Loucy (cell line): ENCODE measurements at regions not wholly inside any gene's neighbourhood (a gene's known extent, or its start where the extent isn't known, plus 50 kb on each side); places are given as distances from the start of the nearest gene placed in this dataset.

ENCODE experiments used
- H2AFZ ChIP-seq: fragments of 200-600 bp; sonication (generic); 2 replicates; pipeline ENCODE4 v1.6.0; 2016; ENCODE audit warnings: antibody characterized with exemption, mild to moderate bottlenecking, low read length, moderate library complexity
- H3F3A ChIP-seq: fragments of 200-600 bp; 2 replicates; pipeline ENCODE4 v1.6.0; 2016; ENCODE audit warnings: antibody characterized with exemption, low read depth, mild to moderate bottlenecking
- H3K27me3 ChIP-seq: fragments of 200-600 bp; sonication (generic); 2 replicates; pipeline ENCODE4 v1.6.1; 2014; ENCODE audit warnings: low read length, mild to moderate bottlenecking; ENCODE audit not compliant: insufficient read depth, poor library complexity, severe bottlenecking
- H3K36me3 ChIP-seq: fragments of 200-600 bp; sonication (generic); 2 replicates; pipeline ENCODE4 v1.6.1; 2016; ENCODE audit warnings: low read length; ENCODE audit not compliant: insufficient read depth
- H3K4me1 ChIP-seq: fragments of 200-600 bp; sonication (generic); 2 replicates; pipeline ENCODE4 v1.5.1; 2014; ENCODE audit warnings: low read length, mild to moderate bottlenecking; ENCODE audit not compliant: insufficient read depth, poor library complexity, severe bottlenecking
- H3K4me2 ChIP-seq: fragments of 200-600 bp; sonication (generic); 2 replicates; pipeline ENCODE4 v1.6.0; 2014; ENCODE audit warnings: antibody characterized with exemption, low read length, low read depth, mild to moderate bottlenecking; ENCODE audit not compliant: poor library complexity, severe bottlenecking
- H3K4me3 ChIP-seq: fragments of 200-600 bp; sonication (generic); 2 replicates; pipeline ENCODE4 v1.5.1; 2014; ENCODE audit warnings: low read length, mild to moderate bottlenecking, mixed read lengths; ENCODE audit not compliant: poor library complexity, severe bottlenecking
- H3K79me2 ChIP-seq: fragments of 200-600 bp; sonication (generic); 2 replicates; pipeline ENCODE4 v1.6.1; 2014; ENCODE audit warnings: low read length; ENCODE audit not compliant: insufficient read depth
- H3K9ac ChIP-seq: fragments of 200-600 bp; sonication (generic); 2 replicates; pipeline ENCODE4 v1.6.0; 2014; ENCODE audit warnings: mild to moderate bottlenecking, low read depth, low read length, moderate library complexity; ENCODE audit not compliant: poor library complexity, severe bottlenecking
- H3K9me2 ChIP-seq: fragments of 200-600 bp; sonication (generic); replicated peaks from 2 replicates; pipeline ENCODE4 v1.6.1; 2016; ENCODE audit warnings: low read depth, low read length, mixed read lengths
- H3K9me3 ChIP-seq: fragments of 200-600 bp; sonication (generic); 2 replicates; pipeline ENCODE4 v1.6.1; 2014; ENCODE audit warnings: mild to moderate bottlenecking, antibody characterized with exemption, low read length, low read depth; ENCODE audit not compliant: insufficient read depth
- H4K20me1 ChIP-seq: fragments of 200-600 bp; sonication (generic); 2 replicates; pipeline ENCODE4 v1.6.0; 2014; ENCODE audit warnings: antibody characterized with exemption, low read length, mild to moderate bottlenecking; ENCODE audit not compliant: insufficient read depth, poor library complexity, severe bottlenecking
- EZH2phosphoT487 ChIP-seq: fragments of 200-600 bp; IDR thresholded peaks from 2 replicates; pipeline ENCODE4 v1.6.1; 2018; ENCODE audit warnings: antibody characterized with exemption, mild to moderate bottlenecking, moderate library complexity, borderline replicate concordance
- TF ChIP-seq, protein P1 (sequence below): fragments of 200-600 bp; sonication (generic); conservative IDR thresholded peaks from 2 replicates; pipeline ENCODE4 v1.5.1; 2014; ENCODE audit warnings: mild to moderate bottlenecking, antibody characterized with exemption, low read length

DNA sequence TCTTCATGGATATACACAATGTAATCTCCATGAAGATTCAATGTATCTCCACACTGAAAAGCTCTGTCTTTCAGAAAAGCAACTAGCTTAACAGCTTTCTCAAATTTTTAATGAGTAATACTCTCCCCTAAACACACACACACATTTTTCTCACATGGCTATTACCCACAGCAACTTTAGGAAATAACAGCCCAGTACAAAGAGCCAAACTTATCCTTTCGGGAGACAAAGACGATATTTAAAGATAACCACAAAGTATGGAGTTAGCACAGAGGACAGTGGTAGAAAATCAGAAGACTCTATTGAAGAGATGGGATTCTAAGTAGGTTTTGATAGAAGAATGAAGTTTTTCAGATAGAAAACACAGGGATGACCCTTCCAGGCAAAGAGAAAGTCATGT is 394.9 kb upstream of the TRIB2 start:
- H3F3A ChIP-seq, result no peaks in the 10 kb centered on the region
- H3K79me2 ChIP-seq, result no peaks in the 10 kb centered on the region
- no peaks in the 10 kb centered on the region for H3K27me3 ChIP-seq
- H3K9me2 ChIP-seq, result no peaks in the 10 kb centered on the region
- no peaks in the 10 kb centered on the region for H3K36me3 ChIP-seq
- no peaks in the 10 kb centered on the region for H3K9me3 ChIP-seq
- no peak overlapping the region for H3K4me3 ChIP-seq
- no peaks in the 10 kb centered on the region for H4K20me1 ChIP-seq
- H2AFZ ChIP-seq, result no peak overlapping the region
- no peak overlapping the region for H3K4me2 ChIP-seq
- H3K9ac ChIP-seq, result no peak overlapping the region
- peaks cover 15% of the 10 kb centered on the region for H3K4me1 ChIP-seq
- TF ChIP-seq, protein P1, sequence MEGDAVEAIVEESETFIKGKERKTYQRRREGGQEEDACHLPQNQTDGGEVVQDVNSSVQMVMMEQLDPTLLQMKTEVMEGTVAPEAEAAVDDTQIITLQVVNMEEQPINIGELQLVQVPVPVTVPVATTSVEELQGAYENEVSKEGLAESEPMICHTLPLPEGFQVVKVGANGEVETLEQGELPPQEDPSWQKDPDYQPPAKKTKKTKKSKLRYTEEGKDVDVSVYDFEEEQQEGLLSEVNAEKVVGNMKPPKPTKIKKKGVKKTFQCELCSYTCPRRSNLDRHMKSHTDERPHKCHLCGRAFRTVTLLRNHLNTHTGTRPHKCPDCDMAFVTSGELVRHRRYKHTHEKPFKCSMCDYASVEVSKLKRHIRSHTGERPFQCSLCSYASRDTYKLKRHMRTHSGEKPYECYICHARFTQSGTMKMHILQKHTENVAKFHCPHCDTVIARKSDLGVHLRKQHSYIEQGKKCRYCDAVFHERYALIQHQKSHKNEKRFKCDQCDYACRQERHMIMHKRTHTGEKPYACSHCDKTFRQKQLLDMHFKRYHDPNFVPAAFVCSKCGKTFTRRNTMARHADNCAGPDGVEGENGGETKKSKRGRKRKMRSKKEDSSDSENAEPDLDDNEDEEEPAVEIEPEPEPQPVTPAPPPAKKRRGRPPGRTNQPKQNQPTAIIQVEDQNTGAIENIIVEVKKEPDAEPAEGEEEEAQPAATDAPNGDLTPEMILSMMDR, result no peak
- TF ChIP-seq EZH2phosphoT487, result no peak

DNA sequence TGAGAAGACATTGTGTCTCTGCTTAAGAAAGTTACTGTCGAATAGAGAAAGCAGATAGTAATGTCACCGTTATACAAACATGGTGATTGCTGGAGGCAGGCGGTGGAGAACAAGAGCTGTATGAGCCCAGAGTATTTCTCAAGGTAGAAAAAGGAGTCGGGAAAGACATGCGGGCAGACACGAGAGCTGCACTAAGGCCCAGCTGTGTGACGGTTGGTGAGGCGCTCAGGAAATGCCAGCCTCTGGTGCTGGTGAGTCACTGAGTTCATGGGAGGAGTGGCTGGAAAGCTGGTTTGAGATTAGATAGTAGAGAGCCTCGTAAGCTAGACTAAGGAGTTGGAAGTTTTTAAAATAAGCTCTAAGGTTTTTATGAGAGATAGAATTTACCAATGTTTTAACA is 390.9 kb upstream of the TRIB2 start:
- 0 out of 2 replicates have a peak overlapping the region, but pooled peaks have one; percentile 2 for H2AFZ ChIP-seq
- H3K4me2 ChIP-seq, result peak overlapping the region; percentile 18
- no peaks in the 10 kb centered on the region for H4K20me1 ChIP-seq

DNA sequence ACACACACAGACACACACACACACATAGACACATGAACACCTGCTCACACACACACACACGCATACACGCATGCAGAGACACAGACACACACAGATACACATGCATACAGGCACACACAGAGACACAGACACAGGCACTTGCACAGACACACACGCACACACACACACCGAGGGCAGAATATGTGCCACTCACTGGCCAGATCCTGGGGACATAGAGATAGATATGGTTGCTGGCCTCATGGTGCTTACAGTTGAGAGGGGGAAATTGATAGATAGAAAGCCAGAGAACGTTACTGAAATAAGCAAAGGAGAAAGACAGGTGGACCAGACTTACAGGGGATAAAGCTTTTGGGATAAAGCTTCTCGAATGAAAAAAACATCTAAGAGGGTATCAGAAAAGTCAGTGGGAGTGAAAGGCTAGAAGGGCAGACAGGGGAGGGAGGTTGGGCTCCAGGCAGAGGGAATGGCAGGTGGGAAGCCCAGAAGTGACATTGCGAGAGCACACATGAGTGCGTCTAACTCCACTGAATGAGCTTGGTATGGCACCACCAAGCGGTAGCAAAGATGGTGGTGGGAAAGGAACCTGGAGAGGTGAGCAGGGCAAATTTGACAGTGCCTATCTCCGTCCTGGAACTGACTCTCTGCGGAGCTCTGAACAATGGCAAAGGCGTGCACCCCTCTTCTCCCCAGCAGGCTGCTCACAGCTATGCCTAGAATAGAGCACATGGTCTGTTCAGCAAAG is 390.1 kb upstream of the TRIB2 start:
- no peak overlapping the region for H3K4me3 ChIP-seq
- no peaks in the 10 kb centered on the region for H4K20me1 ChIP-seq
- H3K9ac ChIP-seq, result peak overlapping the region; percentile 1
- H3K79me2 ChIP-seq, result no peaks in the 10 kb centered on the region
- H3K9me3 ChIP-seq, result no peaks in the 10 kb centered on the region
- H3F3A ChIP-seq, result no peaks in the 10 kb centered on the region
- peaks cover 15% of the 10 kb centered on the region for H3K4me1 ChIP-seq
- TF ChIP-seq, protein P1, result no peak
- TF ChIP-seq EZH2phosphoT487, result no peak
- no peaks in the 10 kb centered on the region for H3K9me2 ChIP-seq
- H2AFZ ChIP-seq, result no peak overlapping the region
- H3K27me3 ChIP-seq, result no peaks in the 10 kb centered on the region
- H3K4me2 ChIP-seq, result peak overlapping the region; percentile 18
- no peaks in the 10 kb centered on the region for H3K36me3 ChIP-seq

More for the DNA sequence above, 390.9 kb upstream of the TRIB2 start:
- TF ChIP-seq, protein P1, result no peak
- no peak for TF ChIP-seq EZH2phosphoT487
- H3F3A ChIP-seq, result no peaks in the 10 kb centered on the region
- H3K9me2 ChIP-seq, result no peaks in the 10 kb centered on the region
- peaks cover 15% of the 10 kb centered on the region for H3K4me1 ChIP-seq
- no peaks in the 10 kb centered on the region for H3K27me3 ChIP-seq
- no peak overlapping the region for H3K4me3 ChIP-seq
- H3K9me3 ChIP-seq, result no peaks in the 10 kb centered on the region
- peak overlapping the region; percentile 1 for H3K9ac ChIP-seq
- no peaks in the 10 kb centered on the region for H3K36me3 ChIP-seq
- H3K79me2 ChIP-seq, result no peaks in the 10 kb centered on the region
